HepG2 (cell line): ENCODE measurements at regions not wholly inside any gene's neighbourhood (a gene's known extent, or its start where the extent isn't known, plus 50 kb on each side); places are given as distances from the start of the nearest gene placed in this dataset.
"Not testable (repeated sequence)": the region's sequence is repeated elsewhere in the genome, so short reads cannot be mapped to it uniquely, and the experiment has no call there.

ENCODE experiments used
- BHLHE40 ChIP-seq: IDR thresholded peaks from 2 replicates; pipeline ENCODE4 v1.6.1; 2011; ENCODE audit warnings: low read length, improper control_type of control experiment
- GABPA ChIP-seq, 2 experiments: IDR thresholded peaks; 2 replicates each; pipeline ENCODE4 v1.6.1; 2011 to 2016; ENCODE audit warnings: low read depth in 2 of 2, low read length in 1 of 2, missing biosample characterization in 1 of 2, missing genetic modification characterization in 1 of 2
- KDM1A ChIP-seq: IDR thresholded peaks from 2 replicates; pipeline ENCODE4 v1.6.1; 2016; ENCODE audit warnings: missing compliant biosample characterization
- MAZ ChIP-seq, 2 experiments: sonication (generic) in 1 of 2; formaldehyde crosslinking in 1 of 2; IDR thresholded peaks; 2 replicates each; pipeline versions ENCODE4 v1.5.0 to v1.6.1; 2012 to 2020; ENCODE audit warnings: low read depth in 2 of 2, mild to moderate bottlenecking in 2 of 2, borderline replicate concordance in 1 of 2, improper control_type of control experiment in 1 of 2, low read length in 1 of 2, missing genetic modification reagents in 1 of 2, moderate library complexity in 1 of 2
- POLR2AphosphoS5 ChIP-seq: IDR thresholded peaks from 2 replicates; pipeline ENCODE4 v1.6.1; 2012; ENCODE audit warnings: low read depth, low read length
- RBM39 ChIP-seq: fragments of 200-400 bp; formaldehyde crosslinking; IDR thresholded peaks from one replicate; pipeline ENCODE4 v1.6.1; 2018; ENCODE audit warnings: antibody characterized with exemption, mild to moderate bottlenecking, low read depth, low read length; ENCODE audit not compliant: poor library complexity, severe bottlenecking
- RFX5 ChIP-seq: IDR thresholded peaks from 2 replicates; pipeline ENCODE4 v1.6.1; 2011; ENCODE audit warnings: low read depth, low read length, improper control_type of control experiment
- TF ChIP-seq, protein P1 (sequence below): sonication (generic); formaldehyde crosslinking; IDR thresholded peaks from 2 replicates; pipeline ENCODE4 v1.5.1; 2020; ENCODE audit warnings: mild to moderate bottlenecking, missing genetic modification reagents, moderate library complexity
- TF ChIP-seq, protein P2 (sequence below): sonication (generic); formaldehyde crosslinking; IDR thresholded peaks from 2 replicates; pipeline ENCODE4 v1.5.0; 2020; ENCODE audit warnings: mild to moderate bottlenecking, missing genetic modification reagents, moderate library complexity

DNA sequence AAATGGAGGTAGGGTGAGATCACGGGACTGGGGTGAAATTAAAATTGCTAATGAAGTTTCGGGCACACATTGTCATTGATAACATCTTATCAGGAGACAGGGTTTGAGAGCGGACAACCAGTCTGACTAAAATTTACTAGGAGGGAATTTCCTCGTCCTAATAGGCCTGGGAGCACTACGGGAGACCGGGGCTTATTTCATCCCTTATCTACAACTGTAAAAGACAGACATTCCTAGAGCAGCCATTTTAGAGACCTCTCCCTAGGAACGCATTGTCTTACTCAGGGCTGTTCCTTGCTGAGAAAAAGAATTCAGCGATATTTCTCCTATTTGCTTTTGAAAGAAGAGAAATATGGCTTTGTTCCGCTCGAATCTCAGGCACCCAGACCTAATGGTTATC lies 468.7 kb downstream of the CPS1 start:
- not testable (repeated sequence) for TF ChIP-seq POLR2AphosphoS5; KDM1A (CRISPR knock-in tag); BHLHE40; MAZ (IDR thresholded peaks at IDR 0.05; ENCODE audit: borderline replicate concordance, low read depth, low read length); MAZ (CRISPR knock-in tag; IDR thresholded peaks at IDR 0.05; ENCODE audit: low read depth); RFX5; GABPA (IDR thresholded peaks at IDR 0.05; ENCODE audit: low read depth, low read length); GABPA (CRISPR knock-in tag; IDR thresholded peaks at IDR 0.05; ENCODE audit: low read depth); RBM39
- TF ChIP-seq, protein P1, sequence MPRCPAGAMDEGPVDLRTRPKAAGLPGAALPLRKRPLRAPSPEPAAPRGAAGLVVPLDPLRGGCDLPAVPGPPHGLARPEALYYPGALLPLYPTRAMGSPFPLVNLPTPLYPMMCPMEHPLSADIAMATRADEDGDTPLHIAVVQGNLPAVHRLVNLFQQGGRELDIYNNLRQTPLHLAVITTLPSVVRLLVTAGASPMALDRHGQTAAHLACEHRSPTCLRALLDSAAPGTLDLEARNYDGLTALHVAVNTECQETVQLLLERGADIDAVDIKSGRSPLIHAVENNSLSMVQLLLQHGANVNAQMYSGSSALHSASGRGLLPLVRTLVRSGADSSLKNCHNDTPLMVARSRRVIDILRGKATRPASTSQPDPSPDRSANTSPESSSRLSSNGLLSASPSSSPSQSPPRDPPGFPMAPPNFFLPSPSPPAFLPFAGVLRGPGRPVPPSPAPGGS: not testable (repeated sequence)
- TF ChIP-seq, protein P2, sequence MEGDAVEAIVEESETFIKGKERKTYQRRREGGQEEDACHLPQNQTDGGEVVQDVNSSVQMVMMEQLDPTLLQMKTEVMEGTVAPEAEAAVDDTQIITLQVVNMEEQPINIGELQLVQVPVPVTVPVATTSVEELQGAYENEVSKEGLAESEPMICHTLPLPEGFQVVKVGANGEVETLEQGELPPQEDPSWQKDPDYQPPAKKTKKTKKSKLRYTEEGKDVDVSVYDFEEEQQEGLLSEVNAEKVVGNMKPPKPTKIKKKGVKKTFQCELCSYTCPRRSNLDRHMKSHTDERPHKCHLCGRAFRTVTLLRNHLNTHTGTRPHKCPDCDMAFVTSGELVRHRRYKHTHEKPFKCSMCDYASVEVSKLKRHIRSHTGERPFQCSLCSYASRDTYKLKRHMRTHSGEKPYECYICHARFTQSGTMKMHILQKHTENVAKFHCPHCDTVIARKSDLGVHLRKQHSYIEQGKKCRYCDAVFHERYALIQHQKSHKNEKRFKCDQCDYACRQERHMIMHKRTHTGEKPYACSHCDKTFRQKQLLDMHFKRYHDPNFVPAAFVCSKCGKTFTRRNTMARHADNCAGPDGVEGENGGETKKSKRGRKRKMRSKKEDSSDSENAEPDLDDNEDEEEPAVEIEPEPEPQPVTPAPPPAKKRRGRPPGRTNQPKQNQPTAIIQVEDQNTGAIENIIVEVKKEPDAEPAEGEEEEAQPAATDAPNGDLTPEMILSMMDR (CRISPR knock-in tag): not testable (repeated sequence)
